NT2/D1 (cell line): ENCODE measurements at regions not wholly inside any gene's neighbourhood (a gene's known extent, or its start where the extent isn't known, plus 50 kb on each side); places are given as distances from the start of the nearest gene placed in this dataset.

ENCODE experiments used
- DNase-seq: peaks from one replicate; pipeline ENCODE4 v3.0.0-alpha.2; 2011; ENCODE audit warnings: low read depth, low spot score
- H3K27me3 ChIP-seq: 2 replicates; pipeline ENCODE4 v1.6.0; 2011; ENCODE audit warnings: mild to moderate bottlenecking; ENCODE audit not compliant: insufficient read length, insufficient read depth
- H3K36me3 ChIP-seq: 2 replicates; pipeline ENCODE4 v1.6.1; 2011; ENCODE audit warnings: mild to moderate bottlenecking, low read length, mixed read lengths; ENCODE audit not compliant: insufficient read depth, insufficient read length
- H3K4me1 ChIP-seq: 2 replicates; pipeline ENCODE4 v1.5.1; 2011; ENCODE audit not compliant: insufficient read depth, insufficient read length
- H3K4me3 ChIP-seq: 2 replicates; pipeline ENCODE4 v1.5.1; 2011; ENCODE audit warnings: low read depth; ENCODE audit not compliant: insufficient read length
- H3K9ac ChIP-seq: 2 replicates; pipeline ENCODE4 v1.6.0; 2011; ENCODE audit warnings: low read depth; ENCODE audit not compliant: insufficient read length
- H3K9me3 ChIP-seq: 2 replicates; pipeline ENCODE4 v1.5.1; 2011; ENCODE audit warnings: mild to moderate bottlenecking, low read length; ENCODE audit not compliant: insufficient read depth
- SUZ12 ChIP-seq: IDR thresholded peaks from 2 replicates; pipeline ENCODE4 v1.6.1; 2011; ENCODE audit not compliant: insufficient read length, insufficient read depth; ENCODE audit errors: extremely low read depth
- YY1 ChIP-seq: IDR thresholded peaks from 2 replicates; pipeline ENCODE4 v1.6.1; 2011; ENCODE audit not compliant: insufficient read length, insufficient read depth
- ZNF274 ChIP-seq: IDR thresholded peaks from 2 replicates; pipeline ENCODE4 v1.6.1; 2011; ENCODE audit warnings: mild to moderate bottlenecking, low read depth, low read length

GRCh38 chr2:129273266-129274037 lies 706.0 kb upstream of the RAB6C start:
- Histone ChIP-seq H3K4me1 (no peaks in the 10 kb centered on the region), H3K9me3 (peaks cover 14% of the 10 kb centered on the region), H3K9ac (no peak overlapping the region), H3K4me3 (no peak overlapping the region), H3K27me3 (no peaks in the 10 kb centered on the region), H3K36me3 (no peaks in the 10 kb centered on the region)
- no peak for DNase-seq
- TF ChIP-seq SUZ12 (no peak), ZNF274 (no peak), YY1 (no peak)

- Histone ChIP-seq H3K4me1 (no peaks in the 10 kb centered on the region), H3K36me3 (no peaks in the 10 kb centered on the region), H3K4me3 (no peak overlapping the region), H3K9me3 (peaks cover 9% of the 10 kb centered on the region), H3K9ac (no peak overlapping the region), H3K27me3 (no peaks in the 10 kb centered on the region)
- no peak for TF ChIP-seq SUZ12
- no peak for DNase-seq
Observed at GRCh38 chr2:129274038-129274415, 705.4 kb upstream of the RAB6C start.

GRCh38 chr2:129274918-129275317 lies 704.5 kb upstream of the RAB6C start:
- Histone ChIP-seq H3K9me3 (peaks cover 3% of the 10 kb centered on the region), H3K27me3 (no peaks in the 10 kb centered on the region), H3K36me3 (no peaks in the 10 kb centered on the region), H3K4me1 (no peaks in the 10 kb centered on the region), H3K9ac (no peak overlapping the region), H3K4me3 (no peak overlapping the region)
- no peak for TF ChIP-seq YY1
- TF ChIP-seq ZNF274, result no peak
- TF ChIP-seq SUZ12, result no peak
- DNase-seq, result no peak

- TF ChIP-seq SUZ12 (no peak), YY1 (no peak), ZNF274 (no peak)
Observed at GRCh38 chr2:129275706-129276105, 703.8 kb upstream of the RAB6C start.

GRCh38 chr2:129276978-129277584 lies 702.4 kb upstream of the RAB6C start:
- Histone ChIP-seq H3K4me1 (no peaks in the 10 kb centered on the region), H3K27me3 (no peaks in the 10 kb centered on the region), H3K9me3 (peaks cover 4% of the 10 kb centered on the region; the same call in 1 of the 2 replicates), H3K4me3 (no peak overlapping the region), H3K36me3 (no peaks in the 10 kb centered on the region), H3K9ac (no peak overlapping the region)
- DNase-seq, result no peak
- no peak for TF ChIP-seq YY1
- TF ChIP-seq ZNF274, result no peak
- no peak for TF ChIP-seq SUZ12

More at GRCh38 chr2:129275706-129276105, 703.8 kb upstream of the RAB6C start:
- Histone ChIP-seq H3K27me3 (no peaks in the 10 kb centered on the region), H3K36me3 (no peaks in the 10 kb centered on the region), H3K9me3 (peaks cover 4% of the 10 kb centered on the region; the same call in 1 of the 2 replicates), H3K9ac (no peak overlapping the region), H3K4me3 (no peak overlapping the region), H3K4me1 (no peaks in the 10 kb centered on the region)
- DNase-seq, result no peak

GRCh38 chr2:129277585-129277981 lies 701.9 kb upstream of the RAB6C start:
- no peak overlapping the region for H3K4me3 ChIP-seq
- TF ChIP-seq YY1, result no peak
- TF ChIP-seq ZNF274, result no peak
- no peak for TF ChIP-seq SUZ12
- no peak overlapping the region for H3K9ac ChIP-seq
- no peaks in the 10 kb centered on the region for H3K36me3 ChIP-seq
- peaks cover 4% of the 10 kb centered on the region; the same call in 1 of the 2 replicates for H3K9me3 ChIP-seq
- no peaks in the 10 kb centered on the region for H3K27me3 ChIP-seq
- no peaks in the 10 kb centered on the region for H3K4me1 ChIP-seq
- peak; percentile 15 for DNase-seq

GRCh38 chr2:129281791-129282530 lies 697.5 kb upstream of the RAB6C start:
- Histone ChIP-seq H3K4me3 (no peak overlapping the region), H3K9ac (no peak overlapping the region), H3K27me3 (no peaks in the 10 kb centered on the region), H3K4me1 (no peaks in the 10 kb centered on the region), H3K9me3 (peaks cover 4% of the 10 kb centered on the region; the same call in 1 of the 2 replicates), H3K36me3 (no peaks in the 10 kb centered on the region)
- TF ChIP-seq YY1 (no peak), SUZ12 (no peak), ZNF274 (no peak)
- no peak for DNase-seq

- peaks cover under 1% of the 10 kb centered on the region; the same call in 1 of the 2 replicates for H3K9me3 ChIP-seq
- TF ChIP-seq YY1 (no peak), ZNF274 (no peak), SUZ12 (no peak)
- H3K4me1 ChIP-seq, result no peaks in the 10 kb centered on the region
- H3K9ac ChIP-seq, result no peak overlapping the region
- H3K36me3 ChIP-seq, result no peaks in the 10 kb centered on the region
- H3K4me3 ChIP-seq, result no peak overlapping the region
- no peak for DNase-seq
- no peaks in the 10 kb centered on the region for H3K27me3 ChIP-seq
Observed at GRCh38 chr2:129285012-129285411, 694.5 kb upstream of the RAB6C start.
